ENCODE measurements at regions not wholly inside any gene's neighbourhood (a gene's known extent, or its start where the extent isn't known, plus 50 kb on each side); places are given as distances from the start of the nearest gene placed in this dataset.

DNA sequence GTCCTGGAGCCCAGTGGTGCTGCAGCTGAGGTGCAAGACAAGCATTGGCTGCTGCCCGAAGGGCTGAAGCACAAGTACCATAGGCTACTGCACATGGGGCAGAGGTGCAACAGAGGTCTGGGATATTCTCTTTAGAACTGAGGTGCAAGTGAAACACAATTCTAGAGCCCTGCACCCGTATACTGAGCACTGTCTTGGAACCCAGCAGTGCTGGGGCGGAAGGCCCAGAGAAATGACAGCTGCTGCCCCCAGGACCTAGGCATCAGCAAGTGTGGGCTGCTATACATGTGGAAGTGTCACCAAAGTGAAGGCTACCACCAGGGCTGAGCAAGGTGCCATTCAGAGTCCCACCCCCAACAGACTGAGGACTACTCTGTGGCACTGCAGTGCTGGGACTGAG lies 393.6 kb upstream of the STEAP1 start:
- WGBS, 2 experiments (ENCODE audit: insufficient coverage in 1 of 2, insufficient read length in 1 of 2): 88 to 89% methylated on average over 3 of the region's 3 CpGs
- no peak for DNase-seq

DNA sequence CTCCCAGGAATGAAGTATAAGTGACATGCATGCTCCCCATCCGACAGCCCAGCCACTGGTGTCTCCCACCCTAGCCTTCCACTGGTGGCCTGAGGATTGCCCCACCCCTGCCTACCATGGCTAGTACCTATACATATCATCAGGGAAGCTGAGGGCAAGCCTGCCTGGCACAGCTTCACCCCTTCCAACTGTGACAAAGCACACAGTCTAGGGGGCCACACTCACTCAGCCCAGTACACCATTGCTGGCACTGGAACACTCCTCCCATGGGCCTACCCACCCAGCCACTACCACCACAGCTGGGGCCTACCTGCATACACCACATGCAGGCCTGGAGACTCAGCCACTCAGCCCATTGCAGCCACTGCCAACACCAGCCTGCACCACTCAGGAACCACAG lies 393.1 kb upstream of the STEAP1 start:
- WGBS, 2 experiments (ENCODE audit: insufficient coverage in 1 of 2, insufficient read length in 1 of 2): 67 to 84% methylated on average over 1 of the region's 1 CpG

More for the DNA sequence above, 393.6 kb upstream of the STEAP1 start:
- Histone ChIP-seq H3K4me1 (ENCODE audit: control insufficient read depth, insufficient read depth, low read length) (no peaks in the 10 kb centered on the region), H3K4me3 (ENCODE audit: low read length) (no peak overlapping the region), H3K36me3 (ENCODE audit: control insufficient read depth, insufficient read depth, low read length) (no peaks in the 10 kb centered on the region), H3K9ac (ENCODE audit: extremely low read depth, low read length, poor library complexity, severe bottlenecking) (no peak overlapping the region), H3K27ac (ENCODE audit: low read depth, low read length) (no peak overlapping the region), H3K27me3 (ENCODE audit: control insufficient read depth, insufficient read depth, low read length, poor library complexity, severe bottlenecking) (no peaks in the 10 kb centered on the region), H3K9me3 (ENCODE audit: control insufficient read depth, low read length) (no peaks in the 10 kb centered on the region)
- TF ChIP-seq, protein P1, sequence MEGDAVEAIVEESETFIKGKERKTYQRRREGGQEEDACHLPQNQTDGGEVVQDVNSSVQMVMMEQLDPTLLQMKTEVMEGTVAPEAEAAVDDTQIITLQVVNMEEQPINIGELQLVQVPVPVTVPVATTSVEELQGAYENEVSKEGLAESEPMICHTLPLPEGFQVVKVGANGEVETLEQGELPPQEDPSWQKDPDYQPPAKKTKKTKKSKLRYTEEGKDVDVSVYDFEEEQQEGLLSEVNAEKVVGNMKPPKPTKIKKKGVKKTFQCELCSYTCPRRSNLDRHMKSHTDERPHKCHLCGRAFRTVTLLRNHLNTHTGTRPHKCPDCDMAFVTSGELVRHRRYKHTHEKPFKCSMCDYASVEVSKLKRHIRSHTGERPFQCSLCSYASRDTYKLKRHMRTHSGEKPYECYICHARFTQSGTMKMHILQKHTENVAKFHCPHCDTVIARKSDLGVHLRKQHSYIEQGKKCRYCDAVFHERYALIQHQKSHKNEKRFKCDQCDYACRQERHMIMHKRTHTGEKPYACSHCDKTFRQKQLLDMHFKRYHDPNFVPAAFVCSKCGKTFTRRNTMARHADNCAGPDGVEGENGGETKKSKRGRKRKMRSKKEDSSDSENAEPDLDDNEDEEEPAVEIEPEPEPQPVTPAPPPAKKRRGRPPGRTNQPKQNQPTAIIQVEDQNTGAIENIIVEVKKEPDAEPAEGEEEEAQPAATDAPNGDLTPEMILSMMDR (conservative IDR thresholded peaks at IDR 0.05): no peak
- no peak overlapping the region for H3K4me3 Mint-ChIP-seq
- H3K36me3 Mint-ChIP-seq (ENCODE audit: low read depth): no peaks in the 10 kb centered on the region
- H3K4me1 Mint-ChIP-seq: no peaks in the 10 kb centered on the region
- no peaks in the 10 kb centered on the region for H3K27me3 Mint-ChIP-seq (ENCODE audit: insufficient read depth)
- H3K27ac Mint-ChIP-seq: no peak overlapping the region
- no peaks in the 10 kb centered on the region for H3K9me3 Mint-ChIP-seq

DNA sequence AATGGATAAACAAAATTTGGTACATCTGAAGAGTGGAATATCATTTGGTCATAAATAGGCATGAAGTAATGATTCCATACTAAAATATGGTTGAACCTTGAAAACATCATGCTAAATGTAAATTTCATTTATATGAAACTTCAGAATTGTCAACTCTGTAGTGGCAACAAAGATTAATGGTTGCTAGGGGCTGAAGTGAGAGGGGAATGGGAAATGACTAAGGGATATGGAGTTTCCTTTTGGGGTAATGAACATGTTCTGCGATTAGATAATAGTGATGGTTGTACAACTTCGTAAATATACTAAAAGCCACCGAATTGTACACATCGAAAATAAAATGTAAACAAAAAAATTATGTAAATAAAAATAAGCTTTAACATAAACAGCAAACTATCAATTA lies 384.1 kb upstream of the STEAP1 start:
- TF ChIP-seq, protein P1 (conservative IDR thresholded peaks at IDR 0.05): no peak
- H3K36me3 ChIP-seq (ENCODE audit: control insufficient read depth, insufficient read depth, low read length): no peaks in the 10 kb centered on the region
- no peak overlapping the region for H3K4me3 ChIP-seq (ENCODE audit: low read length)
- H3K36me3 Mint-ChIP-seq (ENCODE audit: low read depth): no peaks in the 10 kb centered on the region
- no peaks in the 10 kb centered on the region for H3K9me3 Mint-ChIP-seq
- H3K9me3 ChIP-seq (ENCODE audit: control insufficient read depth, low read length): peaks cover 6% of the 10 kb centered on the region
- no peak overlapping the region for H3K9ac ChIP-seq (ENCODE audit: extremely low read depth, low read length, poor library complexity, severe bottlenecking)
- no peaks in the 10 kb centered on the region for H3K27me3 Mint-ChIP-seq (ENCODE audit: insufficient read depth)
- H3K27ac Mint-ChIP-seq: no peak overlapping the region
- no peak overlapping the region for H3K4me3 Mint-ChIP-seq
- H3K4me1 ChIP-seq (ENCODE audit: control insufficient read depth, insufficient read depth, low read length): no peaks in the 10 kb centered on the region
- no peaks in the 10 kb centered on the region for H3K4me1 Mint-ChIP-seq
- DNase-seq: no peak
- H3K27me3 ChIP-seq (ENCODE audit: control insufficient read depth, insufficient read depth, low read length, poor library complexity, severe bottlenecking): no peaks in the 10 kb centered on the region
- WGBS, 2 experiments (ENCODE audit: insufficient coverage in 1 of 2, insufficient read length in 1 of 2): 93% methylated on average over 1 of the region's 4 CpGs; no CpG with 5 or more reads in 1 of the 2 experiments
- H3K27ac ChIP-seq (ENCODE audit: low read depth, low read length): no peak overlapping the region

More for the DNA sequence above, 393.1 kb upstream of the STEAP1 start:
- no peaks in the 10 kb centered on the region for H3K4me1 ChIP-seq (ENCODE audit: control insufficient read depth, insufficient read depth, low read length)
- H3K27ac Mint-ChIP-seq: no peak overlapping the region
- H3K27me3 Mint-ChIP-seq (ENCODE audit: insufficient read depth): no peaks in the 10 kb centered on the region
- no peaks in the 10 kb centered on the region for H3K36me3 Mint-ChIP-seq (ENCODE audit: low read depth)
- no peak overlapping the region for H3K9ac ChIP-seq (ENCODE audit: extremely low read depth, low read length, poor library complexity, severe bottlenecking)
- H3K9me3 ChIP-seq (ENCODE audit: control insufficient read depth, low read length): no peaks in the 10 kb centered on the region
- DNase-seq: no peak
- H3K9me3 Mint-ChIP-seq: no peaks in the 10 kb centered on the region
- H3K27me3 ChIP-seq (ENCODE audit: control insufficient read depth, insufficient read depth, low read length, poor library complexity, severe bottlenecking): no peaks in the 10 kb centered on the region
- H3K36me3 ChIP-seq (ENCODE audit: control insufficient read depth, insufficient read depth, low read length): no peaks in the 10 kb centered on the region
- no peak overlapping the region for H3K4me3 ChIP-seq (ENCODE audit: low read length)
- TF ChIP-seq, protein P1 (conservative IDR thresholded peaks at IDR 0.05): no peak
- no peaks in the 10 kb centered on the region for H3K4me1 Mint-ChIP-seq
- H3K27ac ChIP-seq (ENCODE audit: low read depth, low read length): no peak overlapping the region
- no peak overlapping the region for H3K4me3 Mint-ChIP-seq
